ENCODE measurements at regions not wholly inside any gene's neighbourhood (a gene's known extent, or its start where the extent isn't known, plus 50 kb on each side); places are given as distances from the start of the nearest gene placed in this dataset.

- DNase-seq (ENCODE audit: low spot score): no peak
Measured at GRCh38 chr16:64168371-64168770, 953.5 kb downstream of the CDH11 start.

- no peak for DNase-seq (ENCODE audit: low spot score)
Measured at GRCh38 chr16:64167936-64168335, 953.9 kb downstream of the CDH11 start.

DNA sequence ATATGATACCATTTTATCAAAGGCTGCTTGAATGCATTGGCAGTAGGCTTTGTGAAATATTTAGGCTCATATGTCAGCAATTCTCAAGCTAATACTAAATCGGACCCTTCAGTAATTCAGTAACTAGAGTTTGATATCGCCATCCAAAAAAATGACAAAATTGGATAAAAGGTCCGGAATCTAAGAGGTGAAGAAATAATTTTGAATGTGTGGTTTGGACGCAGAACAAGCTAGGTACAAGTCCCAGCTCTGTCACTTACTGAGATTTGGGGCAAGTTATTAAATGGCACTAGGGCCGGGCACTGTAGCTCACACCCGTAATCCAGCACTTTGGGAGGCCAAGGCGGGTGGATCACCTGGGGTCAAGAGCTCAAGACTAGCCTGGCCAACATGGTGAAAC, 956.5 kb downstream of the CDH11 start:
- no peak for DNase-seq (ENCODE audit: low spot score)

DNA sequence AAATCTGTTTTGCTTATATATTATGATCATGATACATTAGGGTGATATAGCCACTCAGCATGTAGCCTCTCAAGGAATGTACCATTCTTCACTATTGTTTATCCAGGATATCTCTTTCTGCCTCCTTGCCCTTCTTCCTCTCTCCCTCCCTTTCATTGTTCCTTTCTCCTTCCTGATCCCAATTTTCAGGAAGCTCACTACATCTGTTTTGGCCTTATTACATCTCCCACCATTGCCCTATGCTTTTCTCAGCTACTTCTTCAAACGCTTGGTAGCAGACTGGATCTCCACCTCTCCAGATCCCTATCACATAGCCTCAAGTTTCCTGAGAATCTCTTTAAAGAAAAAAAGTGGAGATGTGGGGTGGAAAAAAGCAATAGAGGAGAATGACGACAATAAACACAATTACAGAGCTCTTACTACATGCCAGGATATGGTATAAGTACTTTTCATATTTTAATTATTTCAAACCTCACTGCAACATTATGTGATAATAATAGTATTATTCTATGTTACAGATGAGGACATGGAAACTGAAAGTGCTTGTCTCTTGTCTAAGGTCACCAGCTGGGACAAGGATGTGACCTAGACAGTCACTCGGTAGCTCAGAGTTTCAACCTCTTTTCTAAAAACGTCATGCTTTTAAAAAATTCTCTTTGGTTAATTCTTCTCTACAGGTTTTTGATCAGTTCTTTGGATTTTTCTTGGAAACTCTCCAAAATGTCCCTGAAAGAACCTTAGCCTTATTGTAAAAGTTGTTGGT, 959.1 kb downstream of the CDH11 start:
- DNase-seq (ENCODE audit: low spot score): no peak

DNA sequence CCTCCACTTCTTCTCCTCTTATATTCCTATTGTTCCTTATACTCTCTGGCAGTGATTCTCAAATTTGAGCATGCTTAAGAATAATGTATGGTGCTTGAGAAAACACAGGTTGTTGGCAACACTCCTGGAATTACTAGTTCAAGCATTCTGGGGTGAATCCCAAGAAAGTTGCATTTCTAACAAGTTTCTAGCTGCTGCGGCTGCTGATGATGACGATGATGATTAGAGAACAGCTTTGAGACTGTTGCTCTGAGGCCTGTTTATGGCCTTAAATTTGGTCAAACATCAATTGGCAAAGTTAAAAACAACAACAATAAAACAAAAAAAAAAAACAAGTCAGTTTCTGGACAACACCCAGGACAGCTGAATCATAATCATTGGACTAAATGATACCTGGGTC, 961.9 kb downstream of the CDH11 start:
- DNase-seq (ENCODE audit: low spot score): no peak

DNA sequence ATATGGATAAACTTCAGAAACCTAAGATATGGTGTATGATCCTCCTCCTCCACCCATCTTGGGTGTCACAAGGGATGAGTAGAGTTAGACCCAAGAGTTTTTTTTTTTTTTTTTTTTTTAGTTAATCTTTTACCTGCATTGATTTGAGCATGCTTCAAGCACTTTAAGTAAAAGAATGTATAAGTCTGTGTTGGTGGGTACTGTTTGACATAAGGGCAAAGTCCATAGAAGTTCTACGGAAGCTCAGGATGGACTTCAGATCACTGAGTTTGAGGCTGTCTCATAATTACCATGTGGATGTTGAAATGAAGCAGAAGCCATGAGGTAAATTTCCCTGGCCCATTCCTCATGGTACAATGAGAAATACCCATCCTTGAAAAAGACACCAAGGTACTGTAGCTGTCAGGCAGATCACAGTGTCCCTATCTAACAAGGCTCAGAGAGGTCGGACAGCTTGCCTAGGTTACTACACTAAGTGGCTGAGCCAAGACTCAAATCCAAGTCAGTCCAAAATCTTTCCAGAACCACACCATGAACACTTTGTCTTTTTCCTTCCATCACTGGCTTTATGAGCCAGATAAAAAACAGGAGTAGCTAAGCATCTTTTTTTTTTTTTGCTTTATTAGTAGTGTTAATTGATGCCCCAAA, 962.8 kb downstream of the CDH11 start:
- DNase-seq (ENCODE audit: low spot score): no peak

DNA sequence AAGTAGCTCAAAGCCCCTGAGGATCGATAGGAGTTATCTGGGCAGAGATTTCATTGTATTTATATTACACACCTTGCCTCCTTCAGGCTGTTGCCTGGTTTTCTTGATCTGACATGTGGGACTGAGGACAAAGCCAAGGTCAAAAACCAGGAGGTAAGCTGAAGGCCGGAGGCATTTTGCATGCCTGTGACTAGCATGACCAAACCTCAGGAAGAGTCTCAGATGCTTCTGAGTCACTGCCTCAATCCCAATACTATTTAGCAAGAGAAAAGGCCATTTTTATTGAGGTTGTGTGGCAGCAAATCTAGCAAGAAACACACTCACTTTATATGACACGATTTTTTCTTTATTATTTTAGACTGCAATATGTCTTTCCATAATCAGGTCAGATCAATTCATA, 968.1 kb downstream of the CDH11 start:
- peak; percentile 48 for DNase-seq (ENCODE audit: low spot score)

- DNase-seq (ENCODE audit: low spot score): no peak
Measured at GRCh38 chr16:64151990-64152767, 969.7 kb downstream of the CDH11 start.

DNA sequence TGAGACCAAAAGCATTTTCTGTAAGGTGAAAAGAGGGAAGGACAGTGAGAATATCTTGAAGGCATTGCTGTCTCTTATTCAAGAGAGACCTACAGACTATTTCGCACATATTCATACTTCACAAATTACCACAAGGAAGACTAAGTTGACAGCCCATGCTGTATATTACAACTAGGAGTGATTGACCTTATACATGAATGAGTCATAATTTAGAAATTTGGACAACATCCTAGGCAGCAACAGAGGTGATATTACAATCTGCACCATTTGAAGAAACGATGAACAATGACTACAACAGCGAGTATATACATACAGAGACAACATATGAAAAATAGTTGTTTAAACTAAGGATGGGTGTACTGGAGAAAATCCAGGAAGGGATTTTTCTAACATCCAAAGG, 971.7 kb downstream of the CDH11 start:
- DNase-seq (ENCODE audit: low spot score): no peak

GRCh38 chr16:64149756-64150155, 972.1 kb downstream of the CDH11 start:
- no peak for DNase-seq (ENCODE audit: low spot score)

DNA sequence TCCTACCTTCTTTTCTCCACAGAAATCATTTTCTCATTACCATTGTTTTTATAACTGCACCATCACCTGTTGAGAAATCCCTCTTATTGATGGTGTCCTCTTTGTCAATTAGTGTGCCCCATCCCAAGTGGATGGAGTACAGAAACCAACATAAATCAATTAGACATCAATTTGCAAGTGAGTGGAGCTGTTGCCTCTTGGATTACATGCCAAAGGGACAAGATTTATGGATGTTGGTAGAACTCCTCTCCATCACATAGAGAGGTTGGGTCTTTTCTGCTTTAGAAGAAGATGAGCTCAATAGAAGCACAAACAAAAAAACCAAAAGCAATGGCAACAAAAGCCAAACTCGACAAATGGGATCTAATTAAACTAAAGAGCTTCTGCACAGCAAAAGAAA, 973.5 kb downstream of the CDH11 start:
- no peak for DNase-seq (ENCODE audit: low spot score)

DNA sequence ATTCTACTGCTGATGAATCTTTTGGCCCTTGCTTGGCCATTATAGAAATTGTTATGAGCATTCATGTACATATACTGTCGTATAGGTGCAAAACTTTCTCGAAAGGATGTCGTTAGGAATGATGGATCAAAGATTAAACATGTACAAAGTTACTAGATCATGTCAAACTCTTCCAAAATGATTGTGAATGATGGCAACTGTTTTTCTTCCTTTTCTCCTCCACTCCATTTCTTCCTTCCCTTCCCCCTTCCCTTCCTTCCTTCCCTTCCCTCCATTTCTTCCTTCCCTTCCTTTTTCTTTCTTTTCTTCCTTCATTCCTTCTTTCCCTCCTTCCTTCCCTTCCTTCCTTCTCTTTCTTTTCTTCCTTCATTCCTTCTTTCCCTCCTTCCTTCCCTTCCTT, 973.9 kb downstream of the CDH11 start:
- no peak for DNase-seq (ENCODE audit: low spot score)

- no peak for DNase-seq (ENCODE audit: low spot score)
Measured at GRCh38 chr16:64144617-64145016, 977.2 kb downstream of the CDH11 start.

DNA sequence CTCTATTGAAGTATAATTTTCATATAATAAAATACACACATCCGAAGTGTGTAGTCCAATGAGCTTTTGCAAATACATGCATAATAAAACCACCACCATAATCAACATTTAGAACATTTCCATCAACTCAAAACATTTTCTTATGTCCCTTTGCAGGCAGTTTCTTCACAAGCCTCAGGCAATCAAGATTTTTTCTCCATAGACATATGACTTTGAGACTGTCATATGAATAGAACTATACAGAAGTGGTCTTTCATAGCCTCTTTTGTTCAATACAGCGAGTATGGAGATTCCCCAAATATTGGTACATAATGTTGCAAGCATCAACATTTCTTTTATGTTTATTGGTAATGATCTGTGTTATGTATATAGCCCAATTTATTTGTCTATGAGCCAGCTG, 983.2 kb downstream of the CDH11 start:
- DNase-seq (ENCODE audit: low spot score): no peak

GRCh38 chr16:64138006-64138405, 983.9 kb downstream of the CDH11 start:
- no peak for DNase-seq (ENCODE audit: low spot score)

DNA sequence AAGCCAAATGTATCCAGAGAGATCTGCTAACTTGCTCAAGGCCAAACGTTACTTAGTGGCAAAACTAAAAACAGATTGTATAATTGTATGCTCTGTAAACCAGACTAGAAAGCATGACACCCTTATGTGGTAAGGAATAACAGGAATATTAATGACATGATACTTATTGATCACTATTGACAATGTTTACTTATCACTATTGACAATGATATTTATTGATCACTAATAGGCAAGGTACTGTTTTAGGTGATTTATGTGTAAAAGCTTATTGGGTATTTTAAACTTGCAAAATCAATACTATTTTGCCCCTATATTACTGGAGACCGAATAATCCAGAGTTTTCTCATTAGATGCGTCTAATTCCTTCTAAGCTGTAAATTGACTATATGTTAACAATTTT, 985.1 kb downstream of the CDH11 start:
- no peak for DNase-seq (ENCODE audit: low spot score)

- no peak for DNase-seq (ENCODE audit: low spot score)
Measured at GRCh38 chr16:64136314-64136713, 985.5 kb downstream of the CDH11 start.

- no peak for DNase-seq (ENCODE audit: low spot score)
Measured at GRCh38 chr16:64133366-64133765, 988.5 kb downstream of the CDH11 start.

DNA sequence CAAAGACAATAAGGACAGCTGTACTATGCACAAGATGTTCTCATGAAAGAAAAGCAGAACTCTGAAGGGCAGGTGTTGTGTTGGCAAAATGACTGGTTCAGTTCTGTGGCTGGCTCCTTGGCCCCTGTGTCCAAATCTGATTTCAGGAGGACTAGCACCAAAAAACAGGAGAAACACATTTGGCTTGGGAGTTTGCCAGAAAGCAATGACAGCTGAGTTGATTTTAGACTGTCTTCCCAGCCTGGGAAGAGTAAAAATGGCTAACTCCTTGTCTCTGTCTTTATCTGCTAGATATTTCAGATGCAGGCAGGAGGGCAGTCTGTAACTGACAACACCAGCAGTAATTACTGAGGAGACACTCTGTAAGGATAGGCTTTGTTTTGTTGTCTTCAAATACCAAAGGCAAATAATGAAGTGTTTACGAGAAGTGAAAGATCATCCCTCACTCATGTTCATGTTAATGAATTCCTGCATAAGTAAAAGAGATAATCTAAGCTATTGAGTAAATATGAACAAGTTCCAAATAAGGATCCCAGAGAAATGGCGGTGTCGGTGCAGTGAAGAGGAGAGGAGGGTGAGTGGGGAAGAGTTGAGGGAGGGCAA, 989.0 kb downstream of the CDH11 start:
- no peak for DNase-seq (ENCODE audit: low spot score)

DNA sequence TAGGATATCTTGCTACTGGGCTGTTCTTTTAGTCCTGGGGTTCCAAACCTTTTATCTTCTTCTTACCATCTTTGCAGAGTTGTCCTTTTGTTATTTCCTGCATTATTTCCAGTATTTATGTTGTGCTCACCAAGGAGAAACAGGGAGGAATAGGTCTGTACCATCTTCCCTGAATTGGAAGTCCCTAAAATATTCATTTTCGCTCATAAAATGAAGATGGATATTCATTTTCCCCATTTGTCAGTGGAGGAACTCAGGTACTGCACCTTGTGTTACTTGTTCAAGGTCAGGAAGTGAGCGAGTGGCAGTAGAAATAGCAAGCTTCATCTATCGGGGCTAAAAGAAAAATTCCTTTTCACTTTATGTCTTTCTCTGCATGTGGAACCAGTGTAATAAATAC, 989.7 kb downstream of the CDH11 start:
- no peak for DNase-seq (ENCODE audit: low spot score)

- DNase-seq (ENCODE audit: low spot score): no peak
Measured at GRCh38 chr16:64131423-64131822, 990.4 kb downstream of the CDH11 start.

GRCh38 chr16:64130140-64130539, 991.7 kb downstream of the CDH11 start:
- no peak for DNase-seq (ENCODE audit: low spot score)

DNA sequence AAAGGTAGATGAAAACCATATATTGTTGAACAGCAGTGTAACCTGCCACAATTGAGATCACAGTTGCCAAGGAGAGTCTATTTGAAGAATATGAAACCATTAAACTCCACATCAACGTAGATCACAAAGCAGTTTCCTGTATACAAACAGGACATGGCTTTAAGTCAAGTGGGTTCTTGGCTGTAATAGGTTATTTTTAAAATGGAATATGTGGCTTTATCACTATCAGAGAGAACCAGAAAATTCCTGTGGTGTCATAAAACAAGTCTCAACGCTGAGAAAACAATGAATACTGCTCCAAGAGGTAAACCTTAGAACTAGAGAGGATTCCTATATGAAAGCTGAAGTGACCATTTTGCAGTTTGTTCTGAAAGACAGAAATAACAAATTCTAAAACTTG, 999.7 kb downstream of the CDH11 start:
- DNase-seq (ENCODE audit: low spot score): no peak

Data from mucosa of gallbladder (tissue), 1 donor.